NCI-H1105 treated with DMSO at 0.1 percent for 48 hours (cell line): ENCODE measurements at regions not wholly inside any gene's neighbourhood (a gene's known extent, or its start where the extent isn't known, plus 50 kb on each side); places are given as distances from the start of the nearest gene placed in this dataset.
"Not testable (repeated sequence)": the region's sequence is repeated elsewhere in the genome, so short reads cannot be mapped to it uniquely, and the experiment has no call there.

Source experiments
- DNase-seq: peaks from one replicate; lab custom pipeline; 2025; lab: John Stamatoyannopoulos, UW

DNA sequence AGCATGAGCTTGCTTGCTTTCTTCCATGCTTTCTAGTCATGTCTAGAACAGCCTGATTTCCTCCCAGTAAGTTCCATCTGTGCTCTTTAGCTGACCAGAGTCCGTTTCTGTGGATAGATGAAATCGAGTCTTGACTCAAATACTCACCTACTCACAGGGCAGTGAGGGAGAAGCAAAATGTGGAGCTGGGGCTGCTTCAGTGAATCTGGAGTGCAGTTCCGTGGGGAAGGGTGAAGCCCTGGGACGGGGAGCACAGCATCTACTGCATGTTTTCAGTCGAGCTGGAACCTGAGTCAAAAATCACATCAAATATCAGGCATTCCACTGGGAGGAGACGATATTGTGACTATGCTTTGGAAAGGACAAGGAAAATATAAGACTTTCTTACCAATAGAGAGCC lies 70.3 kb upstream of the PRMT8 start:
- no peak for DNase-seq

DNA sequence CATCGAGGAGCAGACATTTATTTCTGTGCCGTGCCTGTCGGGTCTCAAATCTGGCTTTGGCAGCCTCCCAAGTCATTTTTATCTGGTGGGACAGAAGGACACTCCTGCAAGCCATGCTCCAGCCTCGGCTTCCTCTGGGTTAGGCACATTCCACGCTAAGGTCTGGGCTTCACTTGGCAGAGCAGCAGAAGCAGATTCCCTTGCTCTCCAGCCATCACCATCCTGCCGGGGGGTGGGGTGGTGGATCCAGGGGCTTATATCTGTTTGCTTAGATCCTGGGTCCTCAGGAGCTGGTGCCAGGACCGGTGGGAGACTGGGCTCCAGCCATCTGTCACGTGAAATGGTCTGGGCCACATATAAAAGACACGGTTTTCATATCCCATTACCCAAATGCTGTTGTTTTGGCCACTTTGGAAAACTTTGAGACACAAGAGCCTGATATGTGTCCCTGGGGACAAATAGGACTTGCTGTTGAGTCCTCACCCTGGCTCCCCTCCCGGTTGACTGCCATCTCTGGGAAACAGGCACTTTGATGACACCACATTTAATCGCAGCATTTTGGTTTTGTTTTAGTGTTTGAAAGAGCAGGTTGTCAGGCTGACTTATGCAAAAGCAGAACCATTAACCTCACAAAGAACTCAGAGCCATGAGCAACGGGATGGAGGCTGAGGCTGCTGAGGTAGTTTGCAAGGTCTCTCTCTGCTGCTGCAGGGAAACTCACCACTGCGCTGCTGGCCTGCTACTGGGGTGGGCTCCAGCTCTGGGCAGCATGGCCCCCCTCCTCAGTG lies 69.6 kb upstream of the PRMT8 start:
- no peak for DNase-seq

DNA sequence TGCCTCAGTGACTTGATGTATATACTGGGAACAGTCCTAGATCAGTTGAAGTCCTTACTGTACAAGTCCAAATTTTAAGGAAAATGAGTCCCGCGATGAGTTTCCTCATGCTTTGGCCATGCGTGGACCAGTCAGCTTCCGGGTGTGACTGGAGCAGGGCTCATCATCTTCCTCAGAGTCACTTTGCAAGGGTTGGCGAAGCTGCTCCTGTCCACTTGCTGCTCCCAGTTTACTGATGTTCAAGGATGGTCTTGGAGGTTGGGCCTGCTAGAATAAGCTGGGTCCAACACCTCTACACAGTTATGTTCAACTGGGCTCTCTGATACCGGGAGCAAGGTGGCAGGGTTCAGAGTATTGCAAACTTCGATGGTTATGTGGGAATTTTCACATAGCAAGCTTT lies 66.2 kb upstream of the PRMT8 start:
- DNase-seq, result not testable (repeated sequence)

DNA sequence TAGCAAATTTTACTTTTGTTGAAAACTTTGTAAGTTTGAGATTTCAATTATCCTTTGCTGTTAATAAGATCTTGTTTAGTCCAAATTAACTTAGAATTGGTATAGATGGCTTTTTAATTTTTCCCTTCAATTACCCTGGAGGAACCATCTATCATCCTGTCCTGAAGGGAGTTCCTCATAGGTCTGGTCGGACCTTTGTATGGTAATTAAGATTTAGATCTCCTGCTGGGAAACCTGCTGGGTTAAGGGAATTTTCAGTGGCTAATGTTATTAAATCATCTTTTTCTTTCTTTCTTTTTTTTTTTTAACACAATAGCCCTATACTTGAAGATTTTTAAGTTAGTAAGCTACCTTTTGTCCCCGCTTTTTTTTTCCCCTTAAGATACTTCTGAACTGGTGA lies 63.0 kb upstream of the PRMT8 start:
- no peak for DNase-seq

DNA sequence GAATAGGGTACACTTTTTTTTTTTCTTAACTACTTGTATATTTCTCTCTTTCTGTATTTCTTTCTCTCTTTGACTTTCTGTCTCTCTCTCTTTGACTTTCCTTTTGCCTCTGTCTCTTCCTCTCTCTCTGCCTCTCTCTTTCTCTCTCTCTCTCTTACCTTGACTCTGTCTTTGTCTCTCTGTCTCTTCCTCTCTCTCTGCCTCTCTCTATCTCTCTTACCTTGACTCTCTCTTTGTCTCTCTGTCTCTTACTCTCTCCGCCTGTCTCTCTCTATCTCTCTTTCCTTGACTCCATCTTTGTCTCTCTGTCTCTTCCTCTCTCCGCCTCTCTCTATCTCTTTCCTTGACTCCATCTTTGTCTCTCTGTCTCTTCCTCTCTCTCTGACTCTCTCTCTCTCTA lies 62.4 kb upstream of the PRMT8 start:
- no peak for DNase-seq

DNA sequence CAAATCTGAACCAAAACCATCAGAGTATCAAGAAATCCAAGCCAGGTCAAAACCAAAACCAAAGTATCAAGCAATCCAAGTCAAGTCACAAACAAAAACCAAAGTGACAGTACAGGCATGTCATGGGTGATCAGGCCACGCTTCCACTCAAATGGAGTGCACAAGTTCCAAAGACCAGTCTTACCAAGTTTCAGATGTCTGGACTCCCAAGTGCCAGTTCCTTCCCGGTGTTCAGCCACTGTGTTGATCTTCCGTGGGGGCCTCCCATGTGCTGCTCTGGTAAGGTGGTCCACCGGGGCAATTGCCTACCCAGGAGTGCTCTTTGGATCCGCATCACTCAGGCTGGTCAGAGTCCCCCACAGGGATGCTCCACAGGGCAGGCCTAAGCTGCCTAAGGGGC lies 61.5 kb upstream of the PRMT8 start:
- not testable (repeated sequence) for DNase-seq

DNA sequence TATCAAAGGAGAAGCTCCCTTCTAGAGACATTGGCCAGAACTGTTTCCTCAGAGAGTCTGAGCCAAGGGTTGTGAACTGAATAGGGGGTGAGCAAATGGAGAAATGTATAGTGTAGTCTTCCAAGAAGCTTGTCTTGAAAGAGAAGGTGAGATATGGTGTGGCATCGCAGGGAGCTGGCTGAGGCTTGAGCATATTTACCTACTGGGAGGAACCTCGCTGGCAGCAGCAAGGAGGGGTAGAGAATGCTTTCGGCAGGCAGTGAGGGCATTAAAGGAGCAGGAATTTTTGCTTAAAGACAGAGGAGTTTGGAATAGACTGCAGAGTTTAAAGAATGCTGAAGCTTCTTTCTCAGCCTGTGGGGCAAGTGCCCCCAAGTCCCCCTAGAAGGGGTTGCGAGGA lies 59.3 kb upstream of the PRMT8 start:
- no peak for DNase-seq

DNA sequence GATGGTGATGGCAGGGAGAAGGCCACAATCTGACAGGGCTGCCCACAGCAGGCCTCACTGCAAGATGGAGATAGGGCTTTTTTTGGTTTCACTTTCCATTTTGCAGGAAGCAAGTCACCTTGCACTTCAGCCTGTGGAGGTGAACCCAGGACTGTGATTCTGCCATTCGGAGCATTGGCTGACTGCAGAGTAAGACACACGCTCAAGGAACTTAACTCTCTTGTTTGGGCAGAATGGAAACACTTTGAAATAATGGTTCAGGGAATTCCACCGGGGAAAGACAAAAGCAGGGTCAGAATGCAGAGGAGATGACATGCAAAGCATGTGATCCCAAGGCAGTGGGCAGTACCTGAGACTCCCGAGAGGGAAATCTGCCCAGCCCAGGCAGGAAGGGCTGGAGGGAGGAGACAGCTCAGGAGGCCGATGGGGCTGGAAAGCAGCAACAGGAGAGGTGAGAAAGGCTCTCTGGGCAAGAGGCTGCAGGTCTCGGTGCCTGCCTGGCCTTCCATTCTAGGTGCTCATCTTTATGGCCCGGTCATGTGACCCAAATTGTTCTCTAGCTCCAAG lies 58.7 kb upstream of the PRMT8 start:
- DNase-seq, result no peak

DNA sequence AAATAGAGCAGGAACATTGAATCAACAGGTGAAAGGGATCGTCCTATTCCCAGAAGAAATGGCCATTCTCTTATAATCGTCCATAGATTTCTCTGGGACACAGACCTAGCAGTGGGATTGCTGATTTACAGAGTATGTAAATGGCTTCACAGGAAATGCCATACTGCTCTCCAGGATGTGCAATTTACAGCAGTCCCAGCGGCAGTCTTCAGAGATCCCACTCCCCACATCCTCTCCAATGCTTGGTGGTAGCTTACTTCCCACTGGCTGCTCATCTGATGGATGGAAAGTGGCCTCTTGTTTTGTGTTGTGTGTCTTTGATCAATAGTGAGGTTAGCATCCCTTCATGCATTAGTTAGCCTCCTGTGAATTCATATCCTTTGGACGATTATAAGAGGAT lies 58.1 kb upstream of the PRMT8 start:
- no peak for DNase-seq

DNA sequence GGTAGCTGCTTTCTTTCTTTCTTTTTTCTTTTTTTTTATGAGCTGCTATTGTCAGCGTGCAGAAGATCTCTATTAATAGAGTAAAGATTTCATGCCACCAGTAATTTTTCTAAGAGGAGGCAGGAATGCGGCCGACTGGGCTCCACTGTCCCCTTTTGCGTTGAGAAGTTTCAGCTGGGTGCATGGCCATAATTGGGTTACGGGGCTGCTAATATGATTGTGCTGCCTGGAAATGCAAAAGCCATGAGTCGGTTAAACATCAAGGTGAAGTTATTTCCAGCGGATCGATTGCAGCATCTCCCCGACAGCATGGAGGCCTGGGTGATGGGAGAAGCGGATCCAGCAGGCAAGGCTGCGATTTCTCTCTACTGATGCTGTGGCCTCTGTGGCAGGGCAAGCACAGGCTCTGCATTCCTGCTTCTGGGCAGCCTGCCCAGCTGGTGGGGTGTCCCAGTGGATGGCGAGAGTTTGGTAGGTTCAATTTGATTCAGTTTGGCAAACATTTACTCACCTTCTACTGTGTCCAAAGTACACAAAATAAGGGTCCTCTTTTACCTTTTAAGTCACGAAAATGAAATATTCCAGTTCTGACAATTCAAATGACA lies 54.4 kb upstream of the PRMT8 start:
- no peak for DNase-seq

DNA sequence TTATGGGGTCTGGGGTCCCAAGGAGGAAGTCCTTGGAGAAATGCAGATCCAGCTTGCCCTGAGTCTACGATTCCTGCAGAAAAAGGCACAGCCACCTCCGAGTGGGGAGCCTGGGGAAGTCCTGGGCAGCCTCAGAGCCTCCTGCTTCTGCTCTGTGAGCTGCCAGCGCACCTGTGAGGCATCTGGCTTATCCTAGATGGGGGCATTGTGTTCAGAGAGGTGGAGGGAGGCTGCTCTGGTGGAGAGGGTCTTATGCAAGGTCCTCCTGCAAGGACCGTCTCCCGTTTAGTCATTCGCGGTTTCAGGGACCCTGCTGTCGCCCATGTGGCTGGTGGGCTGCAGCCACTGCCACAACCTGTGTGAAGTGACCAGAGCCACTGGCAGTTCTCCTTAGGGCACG lies 53.0 kb upstream of the PRMT8 start:
- no peak for DNase-seq

DNA sequence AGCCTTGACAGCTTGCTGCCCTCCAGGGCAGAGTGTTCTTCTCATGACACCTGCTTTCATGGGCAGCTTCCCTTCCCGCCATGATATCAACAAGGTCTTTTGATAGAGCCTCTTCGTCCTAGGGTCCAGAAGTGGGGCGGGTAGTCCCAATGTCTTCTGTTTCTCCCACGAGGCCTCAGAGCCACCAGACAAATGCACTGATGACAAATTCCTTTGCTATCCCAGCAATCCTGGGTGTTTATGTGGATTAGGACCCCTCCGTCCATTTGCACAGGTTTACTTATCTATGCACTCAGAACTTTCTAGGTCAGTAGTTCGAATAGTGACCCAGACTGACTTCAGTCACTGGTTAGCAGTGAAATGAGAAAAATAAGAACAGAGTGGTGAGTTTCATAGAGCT lies 52.6 kb upstream of the PRMT8 start:
- no peak for DNase-seq
